H9 (cell line): ENCODE measurements at regions not wholly inside any gene's neighbourhood (a gene's known extent, or its start where the extent isn't known, plus 50 kb on each side); places are given as distances from the start of the nearest gene placed in this dataset.

ENCODE experiments used
- DNase-seq: peaks from one replicate; pipeline ENCODE4 v3.0.0-alpha.2; 2017
- H2AFZ ChIP-seq: one replicate; pipeline ENCODE4 v1.6.1; 2013; ENCODE audit warnings: mild to moderate bottlenecking, low read length, control low read depth, moderate library complexity
- H2AK5ac ChIP-seq: 2 replicates; pipeline ENCODE4 v1.6.1; 2013; ENCODE audit warnings: low read length, control low read depth, mixed read lengths; ENCODE audit not compliant: insufficient read length
- H2BK120ac ChIP-seq: one replicate; pipeline ENCODE4 v1.6.1; 2013; ENCODE audit warnings: low read depth, mild to moderate bottlenecking, low read length, control low read depth, inconsistent platforms; ENCODE audit not compliant: poor library complexity, severe bottlenecking
- H2BK12ac ChIP-seq: 2 replicates; pipeline ENCODE4 v1.6.1; 2013; ENCODE audit warnings: low read length, control low read depth, mixed read lengths, low read depth; ENCODE audit not compliant: insufficient read length
- H2BK15ac ChIP-seq: 2 replicates; pipeline ENCODE4 v1.6.1; 2013; ENCODE audit warnings: low read depth, low read length, control low read depth
- H2BK20ac ChIP-seq: one replicate; pipeline ENCODE4 v1.6.1; 2013; ENCODE audit warnings: low read depth, mild to moderate bottlenecking, low read length, control low read depth, inconsistent platforms; ENCODE audit not compliant: poor library complexity, severe bottlenecking
- H2BK5ac ChIP-seq: 2 replicates; pipeline ENCODE4 v1.6.1; 2013; ENCODE audit warnings: low read length, control low read depth, mixed read lengths; ENCODE audit not compliant: insufficient read length
- H3K14ac ChIP-seq: 2 replicates; pipeline ENCODE4 v1.6.1; 2013; ENCODE audit warnings: low read length, control low read depth; ENCODE audit not compliant: insufficient read depth
- H3K18ac ChIP-seq: 2 replicates; pipeline ENCODE4 v1.6.1; 2013; ENCODE audit warnings: low read depth, mild to moderate bottlenecking, mixed read lengths, low read length, control low read depth; ENCODE audit not compliant: insufficient read length
- H3K23ac ChIP-seq: 2 replicates; pipeline ENCODE4 v1.6.1; 2013; ENCODE audit warnings: low read length, control low read depth, mixed read lengths, low read depth; ENCODE audit not compliant: insufficient read length
- H3K23me2 ChIP-seq: 2 replicates; pipeline ENCODE4 v1.6.1; 2013; ENCODE audit warnings: low read depth, mild to moderate bottlenecking, mixed read lengths, low read length, control low read depth; ENCODE audit not compliant: insufficient read length, poor library complexity, severe bottlenecking
- H3K27ac ChIP-seq: 2 replicates; pipeline ENCODE4 v1.5.1; 2013; ENCODE audit warnings: low read length, control low read depth, mixed read lengths, low read depth; ENCODE audit not compliant: insufficient read length
- H3K27me3 ChIP-seq: 2 replicates; pipeline ENCODE4 v1.6.1; 2013; ENCODE audit warnings: low read length, control low read depth, inconsistent platforms; ENCODE audit not compliant: insufficient read depth
- H3K4ac ChIP-seq: 2 replicates; pipeline ENCODE4 v1.6.1; 2013; ENCODE audit warnings: low read depth, mild to moderate bottlenecking, control low read depth, inconsistent platforms, low read length, moderate library complexity
- H3K4me1 ChIP-seq: 2 replicates; pipeline ENCODE4 v1.6.1; 2013; ENCODE audit warnings: low read length, control low read depth, inconsistent platforms; ENCODE audit not compliant: insufficient read depth
- H3K4me2 ChIP-seq: 2 replicates; pipeline ENCODE4 v1.6.1; 2013; ENCODE audit warnings: low read length, control low read depth, mixed read lengths; ENCODE audit not compliant: insufficient read length, insufficient read depth
- H3K56ac ChIP-seq: 2 replicates; pipeline ENCODE4 v1.6.1; 2013; ENCODE audit warnings: low read depth, mild to moderate bottlenecking, mixed read lengths, low read length, control low read depth; ENCODE audit not compliant: insufficient read length
- H3K79me1 ChIP-seq: 2 replicates; pipeline ENCODE4 v1.6.1; 2013; ENCODE audit warnings: low read depth, mild to moderate bottlenecking, moderate library complexity, low read length, control low read depth, inconsistent platforms; ENCODE audit not compliant: insufficient read depth, poor library complexity, severe bottlenecking
- H3K79me2 ChIP-seq: 2 replicates; pipeline ENCODE4 v1.6.1; 2013; ENCODE audit warnings: low read length, control low read depth, inconsistent platforms; ENCODE audit not compliant: insufficient read depth
- H3K9ac ChIP-seq: 2 replicates; pipeline ENCODE4 v1.6.1; 2013; ENCODE audit warnings: low read length, control low read depth, mixed read lengths; ENCODE audit not compliant: insufficient read length; ENCODE audit errors: extremely low read depth
- H3K9me3 ChIP-seq: one replicate; pipeline ENCODE4 v1.6.1; 2013; ENCODE audit warnings: low read depth, low read length, inconsistent platforms; ENCODE audit not compliant: control insufficient read depth
- H3T11ph ChIP-seq: one replicate; pipeline ENCODE4 v1.6.1; 2013; ENCODE audit warnings: mild to moderate bottlenecking, low read length, control low read depth, inconsistent platforms
- H4K20me1 ChIP-seq: one replicate; pipeline ENCODE4 v1.6.1; 2013; ENCODE audit not compliant: control insufficient read depth, insufficient read length, insufficient read depth
- H4K5ac ChIP-seq: 2 replicates; pipeline ENCODE4 v1.6.1; 2013; ENCODE audit warnings: low read depth, mild to moderate bottlenecking, mixed read lengths, low read length, control low read depth; ENCODE audit not compliant: insufficient read length
- H4K8ac ChIP-seq: replicated peaks from 2 replicates; pipeline ENCODE4 v1.6.1; 2013; ENCODE audit warnings: low read length, control low read depth, mixed read lengths, low read depth; ENCODE audit not compliant: insufficient read length
- H4K91ac ChIP-seq: 2 replicates; pipeline ENCODE4 v1.6.1; 2013; ENCODE audit warnings: low read depth, mild to moderate bottlenecking, moderate library complexity, mixed read lengths, low read length, control low read depth; ENCODE audit not compliant: insufficient read length
- H3K27ac Mint-ChIP-seq, 3 experiments: 2 replicates in 2 of 3; 3 replicates in 1 of 3; pipeline ENCODE4 v1.8.0; 2020 to 2021; ENCODE audit warnings: mixed read lengths in 3 of 3, mild to moderate bottlenecking in 1 of 3, moderate library complexity in 1 of 3
- H3K27me3 Mint-ChIP-seq: 2 replicates; pipeline ENCODE4 v1.8.0; 2021; ENCODE audit warnings: low read depth, mild to moderate bottlenecking, moderate library complexity, mixed read lengths
- H3K36me3 Mint-ChIP-seq, 3 experiments: 2 replicates in 2 of 3; 3 replicates in 1 of 3; pipeline ENCODE4 v1.8.0; 2020 to 2021; ENCODE audit warnings: low read depth in 3 of 3, mixed read lengths in 3 of 3; ENCODE audit not compliant: insufficient read depth in 1 of 3
- H3K4me1 Mint-ChIP-seq, 2 experiments: 2 replicates each; pipeline ENCODE4 v1.8.0; 2020; ENCODE audit warnings: mixed read lengths in 2 of 2
- H3K4me3 Mint-ChIP-seq, 2 experiments: 2 replicates in 1 of 2; 3 replicates in 1 of 2; pipeline ENCODE4 v1.8.0; 2020 to 2021; ENCODE audit warnings: mild to moderate bottlenecking in 2 of 2, mixed read lengths in 2 of 2, moderate library complexity in 1 of 2
- H3K9me3 Mint-ChIP-seq, 2 experiments: 2 replicates in 1 of 2; 3 replicates in 1 of 2; pipeline ENCODE4 v1.8.0; 2020; ENCODE audit warnings: mild to moderate bottlenecking in 2 of 2, mixed read lengths in 2 of 2, moderate library complexity in 1 of 2
- WGBS: extraction: QIAGEN DNeasy Blood & Tissue Kit; methylation state at CpG from one replicate; pipeline ENCODE4 v1.1.7; 2013; ENCODE audit warnings: missing lambda C conversion rate, low lambda C conversion rate, mixed read lengths; ENCODE audit not compliant: insufficient read length; ENCODE audit errors: extremely low coverage; 5-methylcytosine and 5-hydroxymethylcytosine counted together
- TF ChIP-seq, protein P1 (sequence below): fragments of 200-600 bp; sonication (generic); conservative IDR thresholded peaks from 3 replicates; pipeline ENCODE4 v1.8.0; 2021; ENCODE audit warnings: antibody characterized with exemption, mild to moderate bottlenecking

DNA sequence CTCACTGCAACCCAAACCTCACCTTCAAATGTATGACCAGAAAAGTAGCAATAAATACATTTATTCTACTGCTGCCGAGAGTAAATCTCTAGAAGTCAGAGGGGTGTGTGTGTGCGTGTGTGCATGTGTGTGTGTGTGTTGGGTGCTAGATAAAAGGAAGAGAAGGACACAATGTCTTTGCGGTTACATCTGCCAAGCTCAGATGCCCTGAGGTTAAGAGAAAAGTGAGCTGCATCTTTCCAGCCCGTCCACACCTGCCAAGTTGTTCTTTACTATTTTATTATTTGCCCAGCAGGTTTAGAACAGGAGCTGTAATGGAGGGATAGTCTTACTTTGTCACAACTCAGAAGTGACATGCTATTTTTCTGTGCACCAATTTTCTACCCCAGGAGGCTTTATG lies 54.5 kb upstream of the ANKFN1 start:
- Mint-ChIP-seq H3K27me3 (peaks cover 5% of the 10 kb centered on the region; the same call in 1 of the 2 replicates), H3K36me3 (no peaks in the 10 kb centered on the region)
- no CpG with 5 or more reads among the region's 4 CpGs for WGBS

More for the DNA sequence above, 54.5 kb upstream of the ANKFN1 start:
- no peak overlapping the region for H3K27ac Mint-ChIP-seq
- Histone ChIP-seq H3K4ac (no peak overlapping the region), H3T11ph (no peak overlapping the region), H2BK120ac (no peak overlapping the region), H3K27me3 (no peaks in the 10 kb centered on the region), H2BK5ac (no peak overlapping the region), H2AK5ac (no peak overlapping the region), H3K9me3 (no peaks in the 10 kb centered on the region), H3K4me1 (no peaks in the 10 kb centered on the region), H3K4me2 (no peak overlapping the region), H3K79me2 (no peaks in the 10 kb centered on the region), H2BK12ac (no peak overlapping the region), H2AFZ (no peak overlapping the region), H3K27ac (no peak overlapping the region), H4K5ac (no peak overlapping the region), H4K8ac (no peak overlapping the region), H3K23ac (no peak overlapping the region), H3K23me2 (no peaks in the 10 kb centered on the region), H3K18ac (no peak overlapping the region), H3K79me1 (no peaks in the 10 kb centered on the region), H3K14ac (no peak overlapping the region), H2BK20ac (no peak overlapping the region), H3K9ac (no peak overlapping the region), H4K20me1 (no peaks in the 10 kb centered on the region), H2BK15ac (no peak overlapping the region), H4K91ac (no peak overlapping the region), H3K56ac (no peak overlapping the region)
- no peak for DNase-seq
- TF ChIP-seq, protein P1, sequence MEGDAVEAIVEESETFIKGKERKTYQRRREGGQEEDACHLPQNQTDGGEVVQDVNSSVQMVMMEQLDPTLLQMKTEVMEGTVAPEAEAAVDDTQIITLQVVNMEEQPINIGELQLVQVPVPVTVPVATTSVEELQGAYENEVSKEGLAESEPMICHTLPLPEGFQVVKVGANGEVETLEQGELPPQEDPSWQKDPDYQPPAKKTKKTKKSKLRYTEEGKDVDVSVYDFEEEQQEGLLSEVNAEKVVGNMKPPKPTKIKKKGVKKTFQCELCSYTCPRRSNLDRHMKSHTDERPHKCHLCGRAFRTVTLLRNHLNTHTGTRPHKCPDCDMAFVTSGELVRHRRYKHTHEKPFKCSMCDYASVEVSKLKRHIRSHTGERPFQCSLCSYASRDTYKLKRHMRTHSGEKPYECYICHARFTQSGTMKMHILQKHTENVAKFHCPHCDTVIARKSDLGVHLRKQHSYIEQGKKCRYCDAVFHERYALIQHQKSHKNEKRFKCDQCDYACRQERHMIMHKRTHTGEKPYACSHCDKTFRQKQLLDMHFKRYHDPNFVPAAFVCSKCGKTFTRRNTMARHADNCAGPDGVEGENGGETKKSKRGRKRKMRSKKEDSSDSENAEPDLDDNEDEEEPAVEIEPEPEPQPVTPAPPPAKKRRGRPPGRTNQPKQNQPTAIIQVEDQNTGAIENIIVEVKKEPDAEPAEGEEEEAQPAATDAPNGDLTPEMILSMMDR = no peak
- no peak overlapping the region for H3K4me3 Mint-ChIP-seq
- H3K4me1 Mint-ChIP-seq = no peaks in the 10 kb centered on the region
- H3K9me3 Mint-ChIP-seq = no peaks in the 10 kb centered on the region
